OCI-LY3 (cell line): ENCODE measurements at regions not wholly inside any gene's neighbourhood (a gene's known extent, or its start where the extent isn't known, plus 50 kb on each side); places are given as distances from the start of the nearest gene placed in this dataset.

ENCODE experiments used
- EZH2phosphoT487 ChIP-seq: fragments of 200-600 bp; shearing (Covaris generic); IDR thresholded peaks from 2 replicates; pipeline ENCODE4 v1.6.1; 2018; ENCODE audit warnings: antibody characterized with exemption, mixed run types, low read depth
- TF ChIP-seq, protein P1 (sequence below): fragments of 200-600, 300-600 bp; sonication (generic); IDR thresholded peaks from 2 replicates; pipeline ENCODE4 v1.5.1; 2014; ENCODE audit warnings: antibody characterized with exemption, low read length, low read depth

- TF ChIP-seq, protein P1, sequence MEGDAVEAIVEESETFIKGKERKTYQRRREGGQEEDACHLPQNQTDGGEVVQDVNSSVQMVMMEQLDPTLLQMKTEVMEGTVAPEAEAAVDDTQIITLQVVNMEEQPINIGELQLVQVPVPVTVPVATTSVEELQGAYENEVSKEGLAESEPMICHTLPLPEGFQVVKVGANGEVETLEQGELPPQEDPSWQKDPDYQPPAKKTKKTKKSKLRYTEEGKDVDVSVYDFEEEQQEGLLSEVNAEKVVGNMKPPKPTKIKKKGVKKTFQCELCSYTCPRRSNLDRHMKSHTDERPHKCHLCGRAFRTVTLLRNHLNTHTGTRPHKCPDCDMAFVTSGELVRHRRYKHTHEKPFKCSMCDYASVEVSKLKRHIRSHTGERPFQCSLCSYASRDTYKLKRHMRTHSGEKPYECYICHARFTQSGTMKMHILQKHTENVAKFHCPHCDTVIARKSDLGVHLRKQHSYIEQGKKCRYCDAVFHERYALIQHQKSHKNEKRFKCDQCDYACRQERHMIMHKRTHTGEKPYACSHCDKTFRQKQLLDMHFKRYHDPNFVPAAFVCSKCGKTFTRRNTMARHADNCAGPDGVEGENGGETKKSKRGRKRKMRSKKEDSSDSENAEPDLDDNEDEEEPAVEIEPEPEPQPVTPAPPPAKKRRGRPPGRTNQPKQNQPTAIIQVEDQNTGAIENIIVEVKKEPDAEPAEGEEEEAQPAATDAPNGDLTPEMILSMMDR, result no peak
- TF ChIP-seq EZH2phosphoT487, result no peak
These were observed 221.8 kb upstream of the GYPA start for GRCh38 chr4:144362366-144362765.
